ENCODE measurements at regions not wholly inside any gene's neighbourhood (a gene's known extent, or its start where the extent isn't known, plus 50 kb on each side); places are given as distances from the start of the nearest gene placed in this dataset.
A peak's percentile ranks its signal among the peaks of the same experiment; 100 is the strongest.

DNA sequence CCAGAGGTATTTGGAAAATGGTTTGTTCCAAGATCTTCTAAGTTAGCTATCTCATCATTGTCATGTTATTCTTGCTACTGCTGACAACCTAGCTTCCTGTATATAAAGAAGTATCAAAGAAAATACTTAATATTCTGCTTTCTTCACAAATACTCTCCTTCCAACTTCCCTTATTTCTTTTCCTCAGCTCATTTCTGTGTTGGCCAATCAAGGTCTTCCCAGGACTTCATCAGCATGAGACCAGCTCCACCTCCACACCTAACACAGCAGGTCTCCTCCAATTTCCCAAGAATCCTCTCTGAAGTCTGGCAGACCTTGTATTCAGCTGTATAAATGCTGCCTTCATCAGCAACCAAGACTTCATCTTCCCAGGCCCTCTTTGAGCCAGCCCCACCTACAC, 538.6 kb upstream of the JARID2 start:
- no peak for DNase-seq

GRCh38 chr6:14707971-14708465, 537.9 kb upstream of the JARID2 start:
- DNase-seq: no peak

DNA sequence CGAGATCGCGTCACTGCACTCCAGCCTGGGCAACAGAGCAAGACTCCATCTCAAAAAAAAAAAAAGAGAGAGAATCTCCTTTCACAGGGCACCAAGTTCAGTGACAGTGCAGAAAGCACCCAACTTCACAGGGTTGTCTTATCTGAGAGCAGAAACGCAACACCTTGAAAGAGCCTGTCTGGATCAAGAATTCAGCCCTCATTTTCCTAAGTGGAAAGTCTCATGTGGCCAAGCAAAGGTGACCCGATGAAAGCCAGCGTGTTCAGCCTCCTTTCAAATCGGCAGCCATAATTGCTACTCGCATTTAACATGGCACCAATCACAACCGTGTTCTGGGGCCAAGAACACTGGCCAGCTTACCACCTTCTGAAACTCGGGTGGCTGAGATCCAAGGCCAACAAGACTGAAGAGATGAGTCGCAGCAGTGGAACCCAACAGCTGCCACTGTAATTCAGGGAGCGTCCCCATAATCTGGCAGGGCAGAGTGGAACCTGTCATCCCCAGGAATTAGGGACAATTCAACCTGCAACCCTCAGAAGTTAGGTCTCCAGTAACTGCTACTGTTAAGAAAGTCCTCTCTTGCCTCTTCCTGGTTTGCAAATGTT, 536.7 kb upstream of the JARID2 start:
- no peak for DNase-seq

- no peak for DNase-seq
Observed at GRCh38 chr6:14709900-14710299, 536.0 kb upstream of the JARID2 start.

DNA sequence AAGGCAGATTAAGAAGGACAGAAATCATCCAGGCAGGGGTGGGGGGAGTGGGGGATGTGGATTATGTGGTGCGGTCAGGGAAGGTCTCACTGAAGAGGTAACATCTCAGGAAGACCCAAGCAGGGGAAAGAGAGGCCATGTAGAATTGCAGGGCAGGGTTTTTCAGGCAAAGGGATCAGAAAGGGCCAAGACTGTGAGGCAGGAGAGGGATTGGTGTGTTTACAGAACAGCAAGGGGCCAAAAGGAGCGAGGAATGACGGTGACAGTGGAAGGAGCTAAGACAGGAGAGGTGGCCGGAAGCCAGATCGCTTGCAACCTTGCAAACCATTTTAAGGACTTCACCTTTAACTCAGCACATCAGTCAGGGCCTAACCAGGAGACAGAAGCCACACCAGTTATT, 535.4 kb upstream of the JARID2 start:
- DNase-seq: no peak

- peak in 10 of 58 donors; percentile 8 to 51 (median 21) for DNase-seq
Observed at GRCh38 chr6:14711056-14711703, 534.7 kb upstream of the JARID2 start.

- DNase-seq: no peak
Observed at GRCh38 chr6:14711704-14712379, 534.0 kb upstream of the JARID2 start.

GRCh38 chr6:14713008-14713960, 532.6 kb upstream of the JARID2 start:
- peak in 16 of 58 donors; percentile 2 to 57 (median 16) for DNase-seq

DNA sequence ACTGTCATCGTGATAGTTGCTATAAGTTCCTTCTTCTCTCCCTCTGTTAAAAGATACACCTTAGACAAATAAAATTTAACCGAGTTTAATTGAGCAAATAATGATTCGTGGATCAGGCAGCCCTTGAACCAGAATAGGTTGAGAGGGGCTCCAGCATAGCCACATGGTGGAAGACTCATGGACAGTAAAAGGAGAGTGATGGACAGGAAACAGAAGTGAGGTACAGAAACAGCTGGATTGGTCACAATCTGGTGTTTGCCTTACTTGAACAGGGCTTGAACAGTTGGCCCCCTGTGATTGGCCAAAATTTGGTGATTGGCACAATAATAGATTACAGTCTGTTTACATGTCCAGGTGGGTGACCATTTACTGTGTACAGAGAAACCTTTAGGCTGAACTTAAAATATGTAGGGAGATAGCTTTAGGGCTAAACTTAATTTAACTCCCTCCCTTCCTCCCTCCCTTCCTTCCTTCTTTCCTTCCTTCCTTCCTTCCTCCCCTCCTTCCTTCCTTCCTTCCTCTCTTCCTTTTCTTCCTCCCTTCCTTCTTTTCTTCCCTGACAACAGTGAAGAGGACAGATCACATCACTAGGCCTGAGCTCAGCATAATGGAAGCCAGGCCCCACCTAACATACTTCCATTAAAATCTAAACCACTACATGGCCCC, 531.8 kb upstream of the JARID2 start:
- DNase-seq: no peak

- DNase-seq: no peak
Observed at GRCh38 chr6:14715076-14715475, 530.8 kb upstream of the JARID2 start.

GRCh38 chr6:14716499-14717146, 529.2 kb upstream of the JARID2 start:
- no peak for DNase-seq

GRCh38 chr6:14717307-14717706, 528.6 kb upstream of the JARID2 start:
- DNase-seq: no peak

DNA sequence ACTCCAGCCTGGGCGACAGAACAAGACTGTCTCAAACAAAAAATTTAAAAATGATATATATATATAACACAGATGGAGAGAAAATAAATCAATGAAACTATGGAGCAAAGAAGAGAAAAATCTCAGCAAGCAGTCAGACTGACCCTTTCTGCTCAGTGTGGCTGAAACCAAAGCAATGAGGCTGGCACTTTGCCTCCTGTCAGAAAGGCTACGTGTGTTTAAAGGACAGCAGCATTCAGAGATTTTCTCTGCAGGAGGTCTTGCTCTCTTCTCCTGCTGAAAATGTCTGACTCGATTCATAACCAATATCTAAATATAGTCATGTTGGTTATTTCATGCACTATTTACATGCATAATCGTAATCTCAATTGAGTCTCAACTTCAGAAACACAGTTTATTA, 527.0 kb upstream of the JARID2 start:
- DNase-seq: no peak

DNA sequence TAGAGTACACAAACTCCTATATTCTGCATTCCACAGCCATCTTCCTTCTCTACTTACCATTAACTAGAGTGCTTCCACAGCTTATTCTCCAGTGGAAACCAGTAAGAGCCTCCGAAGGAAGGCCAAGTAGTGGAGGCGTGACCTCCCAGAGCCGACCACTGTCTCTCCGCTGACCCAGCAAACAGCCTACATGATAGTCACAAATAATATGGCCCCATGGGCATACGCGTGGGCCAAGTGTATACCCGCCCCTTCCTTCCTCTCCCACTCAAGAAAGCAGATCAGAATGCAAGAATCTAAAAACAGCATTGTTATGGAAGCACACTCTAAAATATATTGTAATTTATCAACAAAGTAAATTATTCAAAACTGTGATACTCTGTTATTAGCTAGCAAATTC, 526.6 kb upstream of the JARID2 start:
- DNase-seq: no peak

DNA sequence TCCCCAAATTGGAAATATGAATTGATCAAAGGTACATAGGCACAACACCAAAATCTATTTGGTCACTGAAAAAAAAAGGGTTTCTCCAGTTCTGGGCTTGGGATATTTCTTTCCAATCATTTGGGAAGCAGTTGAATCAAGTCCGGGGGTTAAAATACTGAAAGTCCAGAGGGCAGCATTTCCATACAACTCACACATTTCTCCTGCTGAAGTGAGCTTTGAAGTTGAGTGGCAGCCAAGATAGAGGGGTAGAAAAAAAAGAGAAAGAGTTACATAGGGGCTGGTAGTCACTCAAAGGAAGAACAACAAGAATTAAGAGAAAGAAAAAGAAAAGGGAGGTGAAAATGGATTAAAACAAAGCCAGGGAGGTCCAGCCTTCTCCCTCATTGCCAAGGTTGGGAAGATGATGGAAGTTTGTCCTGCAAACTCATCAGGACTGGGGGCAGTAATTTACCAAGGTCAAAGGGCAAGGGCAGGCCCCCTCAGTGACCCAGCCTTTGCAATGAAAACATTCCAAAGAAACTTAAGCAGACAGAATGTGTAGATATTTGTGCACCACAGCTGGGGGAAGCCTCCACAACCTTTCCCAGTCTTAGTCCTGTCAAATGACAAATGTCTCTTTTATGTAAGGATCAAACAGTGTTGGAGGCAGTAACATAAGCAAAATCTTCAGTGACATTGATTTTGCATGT, 525.3 kb upstream of the JARID2 start:
- no peak for DNase-seq

DNA sequence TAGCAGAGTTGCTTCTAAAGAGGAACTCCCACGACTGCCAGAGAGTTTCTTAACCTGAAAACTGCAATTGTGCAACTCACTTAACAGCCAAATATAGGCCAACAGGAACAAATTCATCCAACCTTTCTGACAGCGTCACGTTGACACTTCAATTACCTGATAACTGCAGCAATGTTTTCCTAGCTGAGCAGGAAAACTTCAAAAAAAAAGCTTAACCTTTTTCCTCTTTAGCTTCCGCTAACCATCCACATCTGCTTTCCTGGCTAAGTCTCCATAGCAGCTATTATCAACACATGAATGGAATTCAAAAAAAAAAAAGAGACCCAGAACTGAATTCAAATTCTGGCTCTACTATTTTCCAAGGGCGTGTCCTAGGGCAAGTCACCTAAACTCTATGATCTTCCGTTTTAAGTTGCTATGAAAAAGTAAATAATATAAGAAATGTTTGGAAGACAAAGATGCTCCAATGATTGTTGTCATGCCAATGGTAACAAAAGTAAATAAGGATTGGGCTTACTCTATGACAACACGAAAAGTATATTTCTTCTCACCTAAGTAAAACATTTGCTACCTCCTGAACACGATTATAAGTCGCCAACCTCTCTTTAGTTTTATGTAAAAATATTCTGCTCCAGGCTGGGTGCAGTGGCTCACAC, 524.6 kb upstream of the JARID2 start:
- peak in 1 of 58 donors; percentile 5 for DNase-seq

DNA sequence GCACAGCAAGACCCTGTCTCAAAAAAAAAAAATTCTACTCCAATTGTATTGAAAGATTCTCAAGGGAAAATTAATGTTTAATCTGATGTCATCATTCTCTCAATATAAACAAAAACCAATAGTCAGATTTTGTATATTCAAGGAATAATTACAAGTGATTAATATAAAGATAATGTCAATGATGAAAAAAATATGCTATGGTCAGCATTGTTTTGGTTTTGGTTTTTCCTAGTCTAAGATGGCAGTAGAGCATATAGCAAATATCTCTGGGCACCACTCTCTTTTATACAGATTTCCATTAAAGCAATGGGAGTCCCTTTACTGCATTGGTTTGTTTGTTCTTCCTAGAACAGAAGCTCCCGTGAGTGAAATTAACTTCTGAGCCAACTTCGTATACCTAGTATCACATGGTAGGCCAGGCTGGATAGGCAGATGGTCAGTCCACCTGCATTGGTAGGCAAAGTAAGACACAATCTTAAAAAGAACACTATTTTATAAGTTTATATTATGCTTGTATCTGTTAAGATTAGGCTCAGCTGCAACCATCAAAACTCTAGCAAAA, 523.8 kb upstream of the JARID2 start:
- no peak for DNase-seq

DNA sequence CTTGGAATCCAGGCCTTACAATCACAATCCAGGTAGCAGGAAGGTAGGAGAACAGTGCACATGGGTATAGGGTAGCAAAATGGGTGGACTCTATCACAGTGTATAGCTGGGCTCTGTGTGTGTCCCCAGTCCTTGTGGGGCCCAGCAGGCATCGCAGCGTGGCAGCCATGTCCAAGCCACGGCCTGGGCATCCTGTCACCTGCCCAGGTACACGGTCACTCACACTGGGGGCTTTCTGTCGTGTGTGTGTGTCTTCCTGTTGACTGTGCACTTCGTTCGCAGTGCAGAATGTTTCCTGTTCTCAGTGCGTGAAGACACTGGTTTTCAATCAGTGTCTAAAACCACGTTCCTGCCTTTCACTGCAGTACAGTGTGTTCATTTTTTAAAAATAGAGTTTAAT, 523.2 kb upstream of the JARID2 start:
- DNase-seq: no peak
